ENCODE measurements at regions not wholly inside any gene's neighbourhood (a gene's known extent, or its start where the extent isn't known, plus 50 kb on each side); places are given as distances from the start of the nearest gene placed in this dataset.

DNA sequence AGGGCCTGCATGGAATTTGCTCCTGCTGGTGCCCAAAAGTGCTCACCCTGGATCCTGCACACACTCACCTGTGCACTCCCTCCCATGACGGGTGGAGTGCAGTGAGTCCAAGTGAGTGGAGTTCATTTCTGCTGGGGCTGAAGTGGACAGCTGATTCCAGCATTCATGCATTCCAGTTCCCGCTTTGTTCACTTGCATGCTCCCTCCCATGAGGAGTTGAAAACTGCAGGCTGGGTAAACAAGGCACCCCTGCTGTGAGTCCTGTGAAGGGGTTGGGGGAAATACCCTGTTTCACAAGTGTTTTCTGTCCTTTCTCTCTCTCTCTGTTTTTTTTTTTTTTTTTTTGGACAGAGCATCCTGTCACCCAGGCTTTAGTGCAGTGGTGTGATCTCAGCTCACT is 454.1 kb upstream of the NOX3 start:
- H3K9me2 ChIP-seq (replicated peaks; ENCODE audit: insufficient read depth, low read length): no peaks in the 10 kb centered on the region
- H3K27ac ChIP-seq (ENCODE audit: low read length): no peak overlapping the region
- H3K4me2 ChIP-seq (ENCODE audit: low read depth, low read length): no peak overlapping the region
- H3K79me2 ChIP-seq (ENCODE audit: low read length): no peaks in the 10 kb centered on the region
- TF ChIP-seq EZH2 (optimal IDR thresholded peaks at IDR 0.05; ENCODE audit: low read depth, low read length) (no peak), EZH2phosphoT487 (IDR thresholded peaks at IDR 0.05; ENCODE audit: low read length) (no peak)
- TF ChIP-seq, protein P1, sequence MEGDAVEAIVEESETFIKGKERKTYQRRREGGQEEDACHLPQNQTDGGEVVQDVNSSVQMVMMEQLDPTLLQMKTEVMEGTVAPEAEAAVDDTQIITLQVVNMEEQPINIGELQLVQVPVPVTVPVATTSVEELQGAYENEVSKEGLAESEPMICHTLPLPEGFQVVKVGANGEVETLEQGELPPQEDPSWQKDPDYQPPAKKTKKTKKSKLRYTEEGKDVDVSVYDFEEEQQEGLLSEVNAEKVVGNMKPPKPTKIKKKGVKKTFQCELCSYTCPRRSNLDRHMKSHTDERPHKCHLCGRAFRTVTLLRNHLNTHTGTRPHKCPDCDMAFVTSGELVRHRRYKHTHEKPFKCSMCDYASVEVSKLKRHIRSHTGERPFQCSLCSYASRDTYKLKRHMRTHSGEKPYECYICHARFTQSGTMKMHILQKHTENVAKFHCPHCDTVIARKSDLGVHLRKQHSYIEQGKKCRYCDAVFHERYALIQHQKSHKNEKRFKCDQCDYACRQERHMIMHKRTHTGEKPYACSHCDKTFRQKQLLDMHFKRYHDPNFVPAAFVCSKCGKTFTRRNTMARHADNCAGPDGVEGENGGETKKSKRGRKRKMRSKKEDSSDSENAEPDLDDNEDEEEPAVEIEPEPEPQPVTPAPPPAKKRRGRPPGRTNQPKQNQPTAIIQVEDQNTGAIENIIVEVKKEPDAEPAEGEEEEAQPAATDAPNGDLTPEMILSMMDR (IDR thresholded peaks at IDR 0.05; ENCODE audit: low read length): no peak
- H3K9ac ChIP-seq (ENCODE audit: low read length): no peak overlapping the region
- no peaks in the 10 kb centered on the region for H4K20me1 ChIP-seq (ENCODE audit: insufficient read depth, low read length)
- no peaks in the 10 kb centered on the region for H3K9me3 ChIP-seq (replicated peaks; ENCODE audit: insufficient read depth, low read length)
- H3F3A ChIP-seq (ENCODE audit: insufficient read depth, low read length): no peaks in the 10 kb centered on the region
- no peak overlapping the region for H2AFZ ChIP-seq (ENCODE audit: low read length)
- no peak for DNase-seq
- H3K4me3 ChIP-seq (ENCODE audit: low read length): no peak overlapping the region
- H3K4me1 ChIP-seq (ENCODE audit: low read length): no peaks in the 10 kb centered on the region
- no peaks in the 10 kb centered on the region for H3K27me3 ChIP-seq (replicated peaks; ENCODE audit: insufficient read depth, low read length)
- no peaks in the 10 kb centered on the region for H3K36me3 ChIP-seq (replicated peaks; ENCODE audit: insufficient read depth, low read length)

DNA sequence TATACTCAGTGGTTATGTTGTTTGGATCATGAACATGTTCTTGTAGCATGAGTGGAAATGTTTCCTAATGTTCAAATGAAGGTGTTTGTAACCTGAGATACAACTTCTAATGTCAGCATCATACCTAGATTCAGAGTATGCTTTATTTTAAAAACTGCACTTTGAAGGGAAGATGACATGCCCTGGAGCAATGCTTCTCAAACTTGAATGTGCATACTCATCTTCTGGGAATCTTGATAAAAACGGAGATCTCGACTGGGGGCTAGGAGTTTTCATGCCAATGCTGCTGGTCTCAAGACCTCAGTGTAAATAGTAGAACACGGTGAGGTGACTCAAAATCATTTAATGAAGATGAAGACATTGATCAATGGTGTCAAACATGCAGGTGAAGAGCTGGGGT is 440.0 kb upstream of the NOX3 start:
- Histone ChIP-seq H3K4me3 (ENCODE audit: low read length) (no peak overlapping the region), H3K27ac (ENCODE audit: low read length) (no peak overlapping the region), H3K36me3 (replicated peaks; ENCODE audit: insufficient read depth, low read length) (no peaks in the 10 kb centered on the region), H3K9me3 (replicated peaks; ENCODE audit: insufficient read depth, low read length) (no peaks in the 10 kb centered on the region), H3K9me2 (replicated peaks; ENCODE audit: insufficient read depth, low read length) (no peaks in the 10 kb centered on the region), H2AFZ (ENCODE audit: low read length) (no peak overlapping the region), H3K4me2 (ENCODE audit: low read depth, low read length) (no peak overlapping the region), H3K4me1 (ENCODE audit: low read length) (no peaks in the 10 kb centered on the region), H4K20me1 (ENCODE audit: insufficient read depth, low read length) (no peaks in the 10 kb centered on the region), H3K79me2 (ENCODE audit: low read length) (no peaks in the 10 kb centered on the region), H3F3A (ENCODE audit: insufficient read depth, low read length) (no peaks in the 10 kb centered on the region), H3K27me3 (replicated peaks; ENCODE audit: insufficient read depth, low read length) (no peaks in the 10 kb centered on the region), H3K9ac (ENCODE audit: low read length) (no peak overlapping the region)
- DNase-seq: no peak
- TF ChIP-seq EZH2 (optimal IDR thresholded peaks at IDR 0.05; ENCODE audit: low read depth, low read length): no peak
- TF ChIP-seq EZH2phosphoT487 (IDR thresholded peaks at IDR 0.05; ENCODE audit: low read length): no peak
- TF ChIP-seq, protein P1 (IDR thresholded peaks at IDR 0.05; ENCODE audit: low read length): no peak

DNA sequence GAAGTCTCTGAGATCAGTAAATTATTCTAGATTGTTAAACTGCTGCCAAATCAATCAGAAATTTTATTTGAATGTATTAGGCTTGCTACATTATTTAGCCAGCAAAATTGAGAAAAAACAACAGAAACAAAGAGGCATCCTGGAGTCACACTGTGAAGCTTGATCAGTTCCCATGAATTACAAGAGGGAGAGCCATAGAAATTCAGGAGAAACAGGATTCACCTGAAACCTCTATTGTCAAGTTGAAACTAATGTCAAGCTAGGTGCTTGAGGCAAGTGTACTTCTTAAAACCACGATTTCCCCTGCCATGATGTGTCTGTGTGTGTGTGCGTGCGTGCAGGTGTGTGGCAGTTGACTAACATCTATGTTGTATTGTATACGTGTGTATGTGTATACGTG is 439.1 kb upstream of the NOX3 start:
- Histone ChIP-seq H3K27ac (ENCODE audit: low read length) (no peak overlapping the region), H3K27me3 (replicated peaks; ENCODE audit: insufficient read depth, low read length) (no peaks in the 10 kb centered on the region), H3K9ac (ENCODE audit: low read length) (no peak overlapping the region), H4K20me1 (ENCODE audit: insufficient read depth, low read length) (no peaks in the 10 kb centered on the region), H3K79me2 (ENCODE audit: low read length) (no peaks in the 10 kb centered on the region), H2AFZ (ENCODE audit: low read length) (no peak overlapping the region), H3K4me3 (ENCODE audit: low read length) (no peak overlapping the region), H3K4me2 (ENCODE audit: low read depth, low read length) (no peak overlapping the region), H3K9me2 (replicated peaks; ENCODE audit: insufficient read depth, low read length) (no peaks in the 10 kb centered on the region), H3K9me3 (replicated peaks; ENCODE audit: insufficient read depth, low read length) (no peaks in the 10 kb centered on the region), H3F3A (ENCODE audit: insufficient read depth, low read length) (no peaks in the 10 kb centered on the region), H3K4me1 (ENCODE audit: low read length) (no peaks in the 10 kb centered on the region), H3K36me3 (replicated peaks; ENCODE audit: insufficient read depth, low read length) (no peaks in the 10 kb centered on the region)
- no peak for DNase-seq
- TF ChIP-seq, protein P1 (IDR thresholded peaks at IDR 0.05; ENCODE audit: low read length): no peak
- no peak for TF ChIP-seq EZH2phosphoT487 (IDR thresholded peaks at IDR 0.05; ENCODE audit: low read length)
- TF ChIP-seq EZH2 (optimal IDR thresholded peaks at IDR 0.05; ENCODE audit: low read depth, low read length): no peak
